ENCODE measurements at regions not wholly inside any gene's neighbourhood (a gene's known extent, or its start where the extent isn't known, plus 50 kb on each side); places are given as distances from the start of the nearest gene placed in this dataset.

- DNase-seq = no peak
These were observed 185.0 kb downstream of the SEMA6A start for GRCh38 chr5:116389601-116390000.

DNA sequence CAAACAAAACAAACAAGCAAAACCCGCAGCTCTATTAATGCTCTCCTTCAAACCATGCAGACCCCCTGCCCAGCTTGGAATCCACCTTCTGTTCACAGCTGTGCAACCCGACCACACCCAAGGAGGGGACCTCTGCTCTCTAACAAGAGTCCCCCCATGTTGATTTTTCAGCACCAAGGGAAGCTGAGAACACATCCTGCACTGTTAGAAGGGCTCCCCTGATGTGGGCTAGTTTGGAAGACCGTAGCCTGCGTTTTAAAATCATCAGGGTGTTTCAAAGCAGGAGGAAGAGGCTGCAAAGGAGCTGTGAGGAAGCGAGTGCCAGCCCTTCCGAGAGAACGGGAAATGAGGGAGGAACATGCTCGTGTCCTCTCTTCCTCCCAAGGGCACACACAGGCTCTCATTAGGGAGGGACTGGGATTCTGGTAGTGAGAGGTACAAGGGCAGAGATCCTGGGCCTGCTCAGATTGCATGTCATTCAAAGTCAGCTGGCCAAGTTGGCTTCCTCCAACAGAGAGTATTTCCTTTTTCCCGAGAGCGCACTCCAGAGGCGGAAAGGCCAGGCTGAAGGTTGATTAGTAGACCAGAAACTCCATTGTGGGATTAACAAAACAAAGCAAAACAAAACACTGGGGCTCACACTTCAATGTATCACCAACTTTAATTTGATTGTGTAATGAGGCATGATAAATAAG lies 185.9 kb downstream of the SEMA6A start:
- no peak for DNase-seq

DNA sequence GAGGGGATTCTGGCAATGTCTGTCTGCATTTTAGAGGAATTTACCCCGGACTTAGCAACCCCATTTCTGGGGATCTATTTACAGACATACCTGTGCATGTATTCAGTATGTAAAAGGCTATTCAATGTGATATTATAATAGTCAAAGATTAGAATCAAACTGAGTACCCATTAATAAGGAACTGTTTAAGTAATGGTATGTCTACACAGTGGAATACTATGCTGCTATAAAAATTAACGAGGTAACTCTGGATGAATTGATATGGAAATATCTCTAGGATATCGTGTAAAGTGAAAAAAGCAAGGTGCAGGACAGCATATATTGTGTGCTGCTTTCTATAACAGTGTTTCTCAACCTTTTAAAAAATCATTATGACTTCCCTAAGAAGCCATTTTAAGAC lies 186.9 kb downstream of the SEMA6A start:
- DNase-seq = no peak

GRCh38 chr5:116386633-116387032 lies 188.0 kb downstream of the SEMA6A start:
- no peak for DNase-seq

GRCh38 chr5:116382874-116383266 lies 191.8 kb downstream of the SEMA6A start:
- no peak for DNase-seq

DNA sequence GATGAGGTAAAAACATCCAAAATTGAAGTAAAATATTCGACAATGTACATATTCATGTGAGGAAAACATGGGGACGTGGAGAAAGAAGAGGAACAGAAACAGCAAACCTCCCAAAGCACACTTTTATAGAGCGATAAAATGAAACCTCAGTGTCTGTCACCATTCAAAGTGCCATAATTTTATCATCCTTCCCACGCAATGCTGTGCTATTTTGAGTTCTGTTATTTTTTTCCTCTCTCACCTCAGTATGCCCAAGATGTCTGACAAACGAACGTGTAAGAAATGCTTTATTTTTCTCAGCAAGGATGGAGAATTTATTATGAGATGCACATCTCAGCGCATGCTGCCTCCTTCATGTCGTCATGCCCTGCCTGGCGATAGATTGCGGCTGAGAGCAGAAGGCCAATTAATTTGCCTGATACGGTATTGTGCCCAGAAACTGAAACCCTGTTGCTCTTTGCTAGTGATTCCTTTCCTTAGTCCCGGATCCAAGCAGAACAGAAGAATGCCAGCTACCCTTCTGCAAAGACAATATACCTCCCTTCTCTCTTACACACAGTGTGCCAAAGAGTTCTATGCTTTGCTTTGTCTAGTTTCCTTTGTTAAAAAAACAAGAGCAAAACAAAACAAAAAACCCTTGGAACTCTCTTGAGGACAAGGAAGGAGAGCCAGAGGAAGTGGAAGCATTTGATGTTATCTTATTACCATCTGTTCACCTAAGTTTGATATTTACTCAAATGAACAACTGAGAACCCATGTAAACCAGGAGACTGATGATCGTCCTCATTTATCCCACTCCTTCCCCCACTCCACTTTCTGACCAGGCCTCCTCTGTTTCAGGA lies 192.4 kb downstream of the SEMA6A start:
- peak in 2 of 56 donors; percentile 17 to 20 for DNase-seq

DNA sequence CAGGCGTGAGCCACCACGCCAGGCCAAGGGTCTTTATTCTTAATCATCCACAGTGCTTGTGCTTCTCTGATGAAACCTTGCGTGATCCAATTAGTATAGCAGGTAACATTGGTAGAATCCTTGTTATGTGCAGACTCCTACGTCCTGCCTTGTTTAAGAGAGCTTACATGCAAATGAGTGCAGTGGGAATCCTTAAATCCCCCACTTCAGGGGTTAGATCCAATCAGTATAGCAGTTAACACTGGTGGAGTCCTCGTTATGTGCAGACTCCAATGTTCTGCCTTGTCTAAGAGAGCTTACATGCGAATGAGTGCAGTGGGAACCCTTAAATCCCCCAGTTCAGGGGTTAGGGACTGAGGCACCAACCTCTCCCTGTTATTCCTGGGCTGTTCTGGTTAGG lies 193.4 kb downstream of the SEMA6A start:
- no peak for DNase-seq

GRCh38 chr5:116380621-116381020 lies 194.0 kb downstream of the SEMA6A start:
- DNase-seq = no peak

DNA sequence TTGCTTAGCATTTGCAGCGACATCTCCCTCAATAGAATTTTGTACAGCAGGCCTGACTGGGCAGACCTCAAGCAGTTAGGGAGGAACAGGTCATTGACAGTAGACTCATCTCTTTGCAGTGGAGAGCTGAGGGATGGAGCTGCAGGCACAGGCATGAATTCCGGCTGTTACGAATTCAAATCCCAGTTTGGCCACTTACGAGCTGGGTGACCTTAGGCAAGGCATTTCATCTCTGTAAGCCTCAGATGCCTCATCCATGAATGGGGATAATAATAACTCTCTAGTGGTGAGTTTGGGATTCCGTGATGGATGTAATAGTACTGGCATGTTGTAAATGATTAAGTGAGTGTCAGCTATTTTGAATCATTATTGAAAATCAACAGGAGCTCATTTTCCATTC lies 195.3 kb downstream of the SEMA6A start:
- DNase-seq = no peak

DNA sequence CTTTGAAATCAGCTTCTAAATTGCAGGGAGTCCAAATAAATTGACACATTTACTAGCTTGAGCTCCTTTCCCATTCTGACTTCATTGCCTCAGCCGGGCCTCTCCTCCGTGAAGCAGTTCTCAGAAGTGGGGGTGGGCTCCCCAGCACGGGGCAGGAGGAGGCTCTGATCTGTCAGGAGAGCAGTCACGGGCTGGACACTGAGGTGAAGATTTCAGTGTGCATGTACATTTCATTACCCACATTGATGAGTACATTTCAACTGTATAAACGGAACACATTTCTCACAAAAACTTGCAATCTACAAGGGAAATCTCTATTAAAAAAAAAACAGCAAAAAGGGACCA lies 195.9 kb downstream of the SEMA6A start:
- no peak for DNase-seq

DNA sequence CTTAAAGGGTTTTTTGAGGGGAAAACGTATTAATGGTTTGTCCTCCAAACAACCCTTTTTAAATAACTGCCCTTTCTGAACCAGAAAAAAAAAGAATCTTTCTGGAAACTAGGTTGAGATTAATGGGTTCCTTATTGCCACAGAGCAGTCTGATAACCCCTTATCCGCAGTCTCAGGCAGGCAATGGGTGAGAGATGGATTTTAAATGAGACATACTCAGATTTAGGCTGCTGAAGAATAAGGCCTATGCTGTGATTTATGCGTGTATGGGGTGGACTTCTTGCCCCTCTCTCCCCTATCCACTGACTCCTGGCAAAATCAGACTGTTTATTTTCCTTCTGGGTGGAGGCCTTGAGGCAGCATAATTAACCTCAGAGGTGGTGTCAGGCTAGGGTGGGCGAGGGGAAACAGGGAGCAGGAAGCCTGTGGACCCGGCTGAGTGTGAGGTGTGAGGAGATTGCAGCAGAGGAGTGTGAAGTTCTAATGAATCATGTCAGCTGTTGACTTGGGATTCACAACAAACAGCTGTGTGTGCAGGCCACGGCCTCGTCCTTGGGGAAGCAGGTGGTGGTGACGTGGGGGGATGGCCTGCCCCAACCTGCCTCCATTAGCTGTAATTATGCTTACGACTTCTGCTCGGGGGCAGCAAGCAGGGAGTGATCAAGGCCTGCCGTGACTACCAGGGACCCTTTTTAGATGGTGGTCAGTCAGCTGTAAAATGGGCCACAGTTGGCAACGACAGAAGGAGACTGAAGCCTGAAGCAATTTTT lies 196.4 kb downstream of the SEMA6A start:
- no peak for DNase-seq

GRCh38 chr5:116377276-116378006 lies 197.2 kb downstream of the SEMA6A start:
- no peak for DNase-seq

DNA sequence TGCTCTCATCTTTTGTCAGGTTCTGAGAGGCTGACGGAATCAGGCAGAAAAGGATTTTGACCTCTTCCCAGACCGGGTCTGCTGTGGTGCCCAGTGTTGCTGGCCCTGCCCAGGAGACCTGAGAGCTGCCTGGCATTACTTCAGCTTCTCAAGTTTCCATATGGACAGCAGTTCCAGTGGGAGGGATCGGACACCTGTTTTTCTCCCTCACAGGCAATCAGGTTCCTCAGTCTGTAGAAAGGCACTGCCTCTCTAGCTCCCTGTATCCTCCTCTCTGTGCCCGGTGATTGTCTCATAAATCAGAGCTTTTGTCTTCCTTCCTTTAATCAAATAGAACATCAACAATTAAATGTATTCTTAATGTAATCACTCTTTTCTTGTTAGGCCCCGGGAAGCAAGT lies 198.7 kb downstream of the SEMA6A start:
- DNase-seq = no peak

- DNase-seq = no peak
These were observed 200.2 kb downstream of the SEMA6A start for GRCh38 chr5:116374434-116374852.

- no peak for DNase-seq
These were observed 201.6 kb downstream of the SEMA6A start for GRCh38 chr5:116372931-116373597.

GRCh38 chr5:116371935-116372334 lies 202.7 kb downstream of the SEMA6A start:
- no peak for DNase-seq

DNA sequence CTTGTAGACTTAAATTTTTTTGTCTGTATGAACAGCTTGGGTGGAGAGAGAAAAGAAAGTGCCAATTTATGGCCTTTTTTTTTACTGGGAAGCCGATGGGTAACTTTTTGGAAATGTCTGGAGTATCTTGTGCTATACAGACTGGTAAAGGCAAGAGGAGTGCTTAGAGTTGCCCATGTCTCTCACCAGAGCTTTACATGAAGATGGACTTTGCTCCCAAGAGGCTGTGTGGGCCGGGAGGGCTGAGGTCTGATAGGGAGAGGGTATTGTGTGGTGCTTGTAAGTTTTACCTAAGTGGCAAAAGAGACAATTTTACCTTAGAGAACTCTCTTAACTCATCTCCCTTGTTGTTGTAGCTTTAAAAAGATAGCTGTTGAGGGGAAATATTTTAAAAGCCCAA lies 203.2 kb downstream of the SEMA6A start:
- DNase-seq = no peak

DNA sequence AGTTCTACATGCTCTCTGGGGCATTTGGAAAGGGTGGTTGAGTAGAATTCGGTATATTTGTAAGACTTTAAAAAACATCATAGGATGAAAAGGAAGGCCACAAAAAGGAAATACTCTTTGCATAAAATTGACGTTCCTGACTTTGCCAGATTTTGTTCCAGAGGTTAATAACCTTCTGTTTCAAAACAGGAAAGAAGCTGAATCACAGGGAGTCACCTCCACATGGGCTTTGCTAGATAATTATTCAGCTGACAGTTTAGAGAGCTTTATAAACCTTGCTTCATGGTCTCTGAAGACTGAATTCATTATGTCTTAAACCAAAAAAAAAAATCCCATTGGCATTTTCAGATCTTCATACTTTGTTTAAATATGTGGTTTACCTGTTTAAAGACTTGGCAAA lies 203.7 kb downstream of the SEMA6A start:
- no peak for DNase-seq

DNA sequence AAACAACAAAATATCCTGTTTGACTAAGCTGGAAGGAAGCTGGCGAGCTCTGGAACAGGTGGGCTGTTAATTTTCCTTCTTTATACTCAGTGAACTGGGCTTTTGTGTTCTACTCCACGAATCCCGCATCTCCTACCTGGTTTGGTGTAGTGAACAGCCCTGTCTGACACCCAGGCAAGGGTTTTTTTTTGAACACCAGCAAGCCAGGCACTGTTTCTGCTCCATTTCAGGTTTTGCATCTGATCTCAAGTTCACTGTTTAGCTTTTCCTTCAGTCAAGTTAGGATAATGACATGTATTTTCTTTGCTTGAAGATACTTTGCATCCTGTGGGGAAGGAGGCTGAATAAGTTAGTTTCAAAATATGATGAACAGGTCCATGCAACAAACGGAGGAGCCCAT lies 204.5 kb downstream of the SEMA6A start:
- DNase-seq = no peak

DNA sequence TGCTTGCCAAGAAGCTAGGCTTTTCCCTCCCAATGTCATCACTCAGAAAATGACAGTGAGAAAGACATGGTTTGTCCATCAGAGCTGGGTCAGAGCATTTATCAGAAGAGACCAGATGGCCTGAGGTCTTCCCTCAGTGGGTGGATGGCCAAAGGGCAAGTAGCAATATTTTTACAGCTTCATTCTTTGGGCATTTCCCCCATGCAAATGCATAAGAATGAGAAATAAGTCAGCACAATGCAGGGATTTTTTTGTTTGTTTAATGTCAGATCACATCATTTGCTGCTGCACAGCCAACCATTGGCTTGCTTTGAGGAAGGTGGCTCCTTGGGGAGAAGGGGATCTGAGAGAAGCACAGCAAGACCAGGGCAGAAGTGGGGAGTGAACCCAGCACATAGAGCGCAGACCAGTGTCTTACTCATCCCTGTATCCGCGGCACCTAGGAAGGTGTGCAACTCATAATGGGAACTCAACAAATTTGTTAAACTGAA lies 209.6 kb downstream of the SEMA6A start:
- DNase-seq = no peak

DNA sequence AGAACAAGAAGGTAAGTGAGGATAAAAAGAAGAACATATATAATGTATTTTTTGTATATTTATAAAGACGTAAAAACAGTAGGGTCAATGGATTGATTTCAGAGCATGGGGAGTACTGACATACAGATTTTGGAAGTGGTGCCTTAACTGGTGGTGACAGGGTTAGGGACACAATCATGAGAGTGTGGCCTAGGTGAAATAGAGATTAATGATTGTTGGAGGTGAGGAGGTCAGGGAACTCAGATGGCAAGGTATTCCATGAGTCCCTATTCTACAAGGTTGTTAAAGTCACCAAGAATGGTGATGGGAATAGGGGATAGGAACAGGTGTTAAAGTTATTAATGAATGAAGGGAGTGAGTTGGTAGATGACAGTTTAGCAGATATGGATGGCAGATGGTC lies 210.8 kb downstream of the SEMA6A start:
- DNase-seq = no peak

Data from nucleus accumbens (tissue), 56 donors.